ENCODE measurements at regions not wholly inside any gene's neighbourhood (a gene's known extent, or its start where the extent isn't known, plus 50 kb on each side); places are given as distances from the start of the nearest gene placed in this dataset.

- TF ChIP-seq ZNF274 (IDR thresholded peaks at IDR 0.05; ENCODE audit: low read depth, low read length) (no peak), YY1 (IDR thresholded peaks at IDR 0.05; ENCODE audit: insufficient read depth, insufficient read length) (no peak), SUZ12 (IDR thresholded peaks at IDR 0.05; ENCODE audit: extremely low read depth, insufficient read depth, insufficient read length) (no peak)
Measured at GRCh38 chr1:87204441-87204840, 124.2 kb upstream of the LMO4 start.

All from NT2/D1 (cell line).